Smooth muscle cell (in vitro differentiated cells): ENCODE measurements at regions not wholly inside any gene's neighbourhood (a gene's known extent, or its start where the extent isn't known, plus 50 kb on each side); places are given as distances from the start of the nearest gene placed in this dataset.

Experiments used
- DNase-seq: peaks from one replicate; lab custom pipeline; 2025; ENCODE audit not compliant: unreplicated experiment; lab: John Stamatoyannopoulos, UW
- H2AFZ ChIP-seq: fragments of 200-600 bp; sonication (generic); 2 replicates; pipeline ENCODE4 v1.6.0; 2016; ENCODE audit warnings: antibody characterized with exemption, low read depth, mild to moderate bottlenecking
- H3F3A ChIP-seq: fragments of 200-600 bp; sonication (generic); 2 replicates; pipeline ENCODE4 v1.6.0; 2017; ENCODE audit warnings: antibody characterized with exemption, low read depth
- H3K27ac ChIP-seq: fragments of 200-600 bp; sonication (generic); 2 replicates; pipeline ENCODE4 v1.5.1; 2016; ENCODE audit warnings: low read depth, mild to moderate bottlenecking
- H3K27me3 ChIP-seq: fragments of 200-600 bp; sonication (generic); 2 replicates; pipeline ENCODE4 v1.6.1; 2016; ENCODE audit warnings: low read depth, mild to moderate bottlenecking
- H3K36me3 ChIP-seq: fragments of 200-600 bp; sonication (generic); 2 replicates; pipeline ENCODE4 v1.5.1; 2016; ENCODE audit warnings: low read depth
- H3K4me1 ChIP-seq: fragments of 200-600 bp; sonication (generic); 2 replicates; pipeline ENCODE4 v1.5.1; 2016; ENCODE audit warnings: low read depth
- H3K4me2 ChIP-seq: fragments of 200-600 bp; sonication (generic); 2 replicates; pipeline ENCODE4 v1.6.0; 2016; ENCODE audit warnings: mild to moderate bottlenecking
- H3K4me3 ChIP-seq: fragments of 200-600 bp; sonication (generic); 2 replicates; pipeline ENCODE4 v1.5.1; 2016; ENCODE audit warnings: mild to moderate bottlenecking
- H3K79me2 ChIP-seq: fragments of 200-600 bp; sonication (generic); 2 replicates; pipeline ENCODE4 v1.6.0; 2016; ENCODE audit warnings: low read depth, mild to moderate bottlenecking
- H3K9ac ChIP-seq: fragments of 200-600 bp; sonication (generic); 2 replicates; pipeline ENCODE4 v1.6.0; 2016; ENCODE audit warnings: low read depth
- H3K9me3 ChIP-seq: fragments of 200-600 bp; sonication (generic); replicated peaks from 2 replicates; pipeline ENCODE4 v1.5.1; 2016; ENCODE audit warnings: low read depth
- H4K20me1 ChIP-seq: fragments of 200-600 bp; sonication (generic); 2 replicates; pipeline ENCODE4 v1.6.0; 2016; ENCODE audit warnings: low read depth
- CTCF ChIP-seq: fragments of 200-600 bp; sonication (generic); IDR thresholded peaks from 2 replicates; pipeline ENCODE4 v1.5.1; 2017; ENCODE audit warnings: borderline replicate concordance, mild to moderate bottlenecking, antibody characterized with exemption; ENCODE audit not compliant: insufficient read depth, poor library complexity, severe bottlenecking
- WGBS: methylation state at CpG from one replicate; pipeline ENCODE4 v1.1.7; 2016; ENCODE audit warnings: low lambda C conversion rate; 5-methylcytosine and 5-hydroxymethylcytosine counted together

DNA sequence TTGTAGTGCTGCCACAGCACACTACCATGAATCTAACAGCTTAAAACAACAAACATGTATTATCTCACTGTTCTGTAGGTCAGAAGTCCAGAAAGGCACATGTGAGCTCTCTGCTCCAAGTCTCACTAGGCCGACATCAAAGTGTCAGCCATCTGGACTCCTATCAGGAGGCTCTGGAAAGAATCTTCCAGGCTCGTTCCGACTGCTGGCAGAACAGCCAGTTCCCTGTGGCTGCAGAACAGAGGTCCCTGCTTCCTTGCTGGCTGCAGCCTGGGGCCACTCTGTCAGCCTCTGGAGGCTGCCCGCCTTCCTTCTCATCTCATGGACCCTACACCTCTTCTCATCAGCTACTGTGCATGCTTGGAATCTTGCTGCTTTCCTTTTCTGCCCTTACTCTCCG, 168.9 kb downstream of the CBLN1 start:
- WGBS: 46% methylated on average over 5 of the region's 5 CpGs
- H3K27me3 ChIP-seq: no peaks in the 10 kb centered on the region

GRCh38 chr16:49111351-49111750, 170.3 kb downstream of the CBLN1 start:
- Histone ChIP-seq H4K20me1 (no peaks in the 10 kb centered on the region), H3K27me3 (no peaks in the 10 kb centered on the region), H3K4me2 (no peak overlapping the region), H3K4me1 (no peaks in the 10 kb centered on the region), H2AFZ (no peak overlapping the region), H3K79me2 (no peaks in the 10 kb centered on the region), H3F3A (no peaks in the 10 kb centered on the region), H3K4me3 (no peak overlapping the region), H3K9me3 (no peaks in the 10 kb centered on the region), H3K27ac (no peak overlapping the region), H3K9ac (no peak overlapping the region), H3K36me3 (no peaks in the 10 kb centered on the region)
- DNase-seq: no peak
- no peak for TF ChIP-seq CTCF
- 83% methylated on average over 1 of the region's 1 CpG for WGBS

More for the DNA sequence above, 168.9 kb downstream of the CBLN1 start:
- Histone ChIP-seq H3K4me2 (no peak overlapping the region), H3K9ac (no peak overlapping the region), H3K79me2 (no peaks in the 10 kb centered on the region), H3K27ac (no peak overlapping the region), H3K4me1 (no peaks in the 10 kb centered on the region), H3F3A (no peaks in the 10 kb centered on the region), H3K4me3 (no peak overlapping the region), H2AFZ (no peak overlapping the region), H4K20me1 (no peaks in the 10 kb centered on the region), H3K9me3 (no peaks in the 10 kb centered on the region), H3K36me3 (no peaks in the 10 kb centered on the region)
- no peak for DNase-seq
- TF ChIP-seq CTCF: no peak

- no peak overlapping the region for H3K27ac ChIP-seq
- H3K9ac ChIP-seq: no peak overlapping the region
- H2AFZ ChIP-seq: no peak overlapping the region
- no peak overlapping the region for H3K4me3 ChIP-seq
- no peaks in the 10 kb centered on the region for H3K27me3 ChIP-seq
- 82% methylated on average over 3 of the region's 3 CpGs for WGBS
- H3K9me3 ChIP-seq: no peaks in the 10 kb centered on the region
- no peak for DNase-seq
- H3K36me3 ChIP-seq: no peaks in the 10 kb centered on the region
- H4K20me1 ChIP-seq: no peaks in the 10 kb centered on the region
- no peak for TF ChIP-seq CTCF
- H3K4me2 ChIP-seq: no peak overlapping the region
- H3K79me2 ChIP-seq: no peaks in the 10 kb centered on the region
- H3F3A ChIP-seq: no peaks in the 10 kb centered on the region
- H3K4me1 ChIP-seq: no peaks in the 10 kb centered on the region
Observed at GRCh38 chr16:49108611-49109010, 173.0 kb downstream of the CBLN1 start.

GRCh38 chr16:49103298-49103697, 178.3 kb downstream of the CBLN1 start:
- Histone ChIP-seq H3K36me3 (no peaks in the 10 kb centered on the region), H4K20me1 (no peaks in the 10 kb centered on the region), H3K4me1 (no peaks in the 10 kb centered on the region), H3K9ac (no peak overlapping the region), H3K27me3 (no peaks in the 10 kb centered on the region), H2AFZ (no peak overlapping the region), H3K4me2 (no peak overlapping the region), H3K4me3 (no peak overlapping the region), H3F3A (no peaks in the 10 kb centered on the region), H3K79me2 (no peaks in the 10 kb centered on the region), H3K9me3 (no peaks in the 10 kb centered on the region), H3K27ac (no peak overlapping the region)
- no peak for DNase-seq
- 92% methylated on average over 3 of the region's 3 CpGs for WGBS
- TF ChIP-seq CTCF: no peak
